ENCODE measurements at regions not wholly inside any gene's neighbourhood (a gene's known extent, or its start where the extent isn't known, plus 50 kb on each side); places are given as distances from the start of the nearest gene placed in this dataset.

GRCh38 chr3:72301779-72302178, 516.8 kb upstream of the PROK2 start:
- TF ChIP-seq CTCF (conservative IDR thresholded peaks at IDR 0.05; ENCODE audit: low read depth, low read length): no peak
- DNase-seq (ENCODE audit: low read depth): no peak
- H3K4me3 ChIP-seq (ENCODE audit: low read depth, low read length): no peak overlapping the region

DNA sequence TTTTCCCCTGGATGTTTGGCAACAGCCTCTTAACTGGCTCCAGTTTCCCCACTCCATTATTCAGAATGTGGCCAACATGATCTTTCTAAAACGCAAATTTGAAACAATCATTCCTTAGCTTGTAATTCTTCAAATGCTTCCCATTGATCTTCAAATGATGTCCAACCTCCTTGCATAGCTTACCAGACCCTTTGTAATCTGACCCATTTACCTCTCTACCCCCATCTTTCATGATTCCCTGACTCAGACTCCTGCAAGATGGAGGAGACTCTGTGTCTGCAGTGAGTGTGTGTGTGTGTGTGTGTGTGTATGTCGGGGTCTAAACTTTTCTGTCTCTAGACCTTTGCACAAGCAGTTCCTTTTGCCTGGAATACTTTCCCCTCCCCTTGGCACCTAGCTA, 515.7 kb upstream of the PROK2 start:
- no peak for DNase-seq (ENCODE audit: low read depth)
- TF ChIP-seq CTCF (conservative IDR thresholded peaks at IDR 0.05; ENCODE audit: low read depth, low read length): no peak

GRCh38 chr3:72299823-72300222, 514.9 kb upstream of the PROK2 start:
- no peak overlapping the region for H3K4me3 ChIP-seq (ENCODE audit: low read depth, low read length)
- no peak for TF ChIP-seq CTCF (conservative IDR thresholded peaks at IDR 0.05; ENCODE audit: low read depth, low read length)
- no peak for DNase-seq (ENCODE audit: low read depth)

More for the DNA sequence above, 515.7 kb upstream of the PROK2 start:
- H3K4me3 ChIP-seq (ENCODE audit: low read depth, low read length): no peak overlapping the region

DNA sequence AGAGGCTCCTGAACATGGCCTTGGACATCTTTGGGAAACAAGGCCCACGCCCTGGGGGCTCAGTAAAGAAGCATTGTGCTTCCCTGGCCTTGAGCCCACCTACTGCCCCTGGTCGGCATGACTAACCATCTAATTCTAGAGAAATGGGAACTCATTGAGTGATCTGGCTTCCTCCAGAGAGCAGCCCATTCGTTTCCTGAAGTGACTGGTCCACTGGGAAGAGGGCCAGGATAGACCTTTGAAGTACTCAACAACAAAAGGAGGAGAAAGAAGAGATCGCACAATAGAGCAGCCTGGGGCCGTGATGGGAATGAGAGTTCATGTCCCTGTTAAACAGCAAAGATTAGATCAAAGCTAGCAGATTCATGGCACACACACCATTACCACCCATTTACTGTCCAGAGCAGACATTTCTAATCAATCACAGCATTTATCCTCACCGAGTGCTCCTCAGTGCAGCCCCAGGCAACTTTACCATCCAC, 514.4 kb upstream of the PROK2 start:
- no peak for DNase-seq (ENCODE audit: low read depth)
- TF ChIP-seq CTCF (conservative IDR thresholded peaks at IDR 0.05; ENCODE audit: low read depth, low read length): no peak
- H3K4me3 ChIP-seq (ENCODE audit: low read depth, low read length): no peak overlapping the region

DNA sequence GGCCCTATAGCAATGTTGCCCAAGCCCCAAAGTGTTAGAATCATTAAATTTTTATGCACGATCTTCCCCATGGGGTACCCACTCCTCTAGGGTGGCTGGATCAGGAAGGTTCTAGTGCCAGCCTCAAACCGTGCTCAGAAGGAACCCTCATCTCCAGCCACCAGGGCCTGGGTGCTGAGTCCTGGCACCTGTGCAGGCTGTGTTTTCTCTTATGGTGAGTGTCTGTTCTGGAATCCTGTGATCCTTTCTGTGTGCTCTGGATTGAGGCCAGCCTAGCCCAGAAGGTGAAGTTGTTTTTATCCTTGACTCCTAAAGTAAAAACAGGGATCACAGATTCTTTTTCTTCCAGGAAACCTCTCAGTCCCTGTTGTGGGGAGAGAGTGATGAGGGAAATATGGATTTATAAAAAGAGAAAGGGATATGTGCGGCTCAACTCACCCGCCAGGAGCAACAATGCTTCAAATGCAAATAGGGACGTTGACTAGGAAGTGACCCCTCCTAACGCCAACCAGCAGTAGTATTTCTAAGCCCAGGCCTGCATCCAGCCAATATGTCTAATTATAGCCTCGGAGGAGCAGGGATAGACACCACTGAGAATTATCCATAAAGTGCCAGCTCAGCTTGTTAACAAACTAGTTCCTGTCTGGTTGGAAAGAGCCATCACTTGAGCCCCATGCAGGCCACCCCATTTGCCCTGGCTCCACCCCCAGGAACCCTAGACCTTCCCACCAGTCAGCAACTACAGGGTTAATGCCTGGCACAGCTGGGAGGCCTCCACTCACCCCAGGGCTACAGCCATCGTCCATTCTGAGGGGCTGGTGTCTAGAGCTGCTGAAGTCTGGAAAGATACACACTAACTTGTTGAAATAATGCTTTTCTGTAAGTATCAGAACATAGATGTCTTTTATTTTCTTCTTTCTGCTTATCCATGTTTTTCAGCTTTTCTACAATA, 513.5 kb upstream of the PROK2 start:
- no peak overlapping the region for H3K4me3 ChIP-seq (ENCODE audit: low read depth, low read length)
- TF ChIP-seq CTCF (conservative IDR thresholded peaks at IDR 0.05; ENCODE audit: low read depth, low read length): no peak
- DNase-seq (ENCODE audit: low read depth): no peak

DNA sequence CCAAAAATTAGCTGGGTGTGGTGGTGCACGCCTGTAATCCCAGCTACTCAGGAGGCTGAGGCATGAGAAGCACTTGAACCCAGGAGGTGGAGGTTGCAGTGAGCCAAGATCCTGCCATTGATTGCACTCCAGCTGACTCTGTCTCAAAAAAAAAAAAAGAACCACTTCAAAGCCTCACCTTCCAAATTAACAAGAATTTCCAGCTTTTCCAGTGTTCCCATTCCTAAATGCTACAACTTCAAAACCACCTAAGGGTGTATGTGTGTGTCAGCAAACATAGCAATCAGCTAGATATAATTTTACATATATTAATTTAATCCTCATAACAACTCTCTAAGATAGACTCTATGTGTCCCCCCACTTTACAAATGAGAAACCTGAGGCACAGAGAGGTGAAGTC, 512.5 kb upstream of the PROK2 start:
- H3K4me3 ChIP-seq (ENCODE audit: low read depth, low read length): no peak overlapping the region
- DNase-seq (ENCODE audit: low read depth): no peak
- no peak for TF ChIP-seq CTCF (conservative IDR thresholded peaks at IDR 0.05; ENCODE audit: low read depth, low read length)
